Colon (tissue), 2 donors: ENCODE measurements at regions not wholly inside any gene's neighbourhood (a gene's known extent, or its start where the extent isn't known, plus 50 kb on each side); places are given as distances from the start of the nearest gene placed in this dataset.

Source experiments
- FAIRE-seq: peaks from 2 replicates; lab custom pipeline; 2012; peaks lifted over from hg19 to GRCh38; lab: Jason Lieb, UNC
- donor health status: control.
- donor health status: control.

GRCh38 chr2:215712871-215713790, 277.3 kb upstream of the FN1 start:
- no peak for FAIRE-seq

GRCh38 chr2:215712219-215712868, 276.5 kb upstream of the FN1 start:
- no peak for FAIRE-seq

GRCh38 chr2:215711471-215712034, 275.7 kb upstream of the FN1 start:
- no peak for FAIRE-seq

- no peak for FAIRE-seq
Measured at GRCh38 chr2:215707608-215708007, 271.7 kb upstream of the FN1 start.

GRCh38 chr2:215705771-215706361, 270.0 kb upstream of the FN1 start:
- FAIRE-seq, result no peak

- FAIRE-seq, result no peak
Measured at GRCh38 chr2:215705281-215705680, 269.4 kb upstream of the FN1 start.

- no peak for FAIRE-seq
Measured at GRCh38 chr2:215702116-215702902, 266.4 kb upstream of the FN1 start.

GRCh38 chr2:215699700-215700538, 264.1 kb upstream of the FN1 start:
- FAIRE-seq, result no peak

GRCh38 chr2:215699018-215699417, 263.1 kb upstream of the FN1 start:
- FAIRE-seq, result no peak

- FAIRE-seq, result no peak
Measured at GRCh38 chr2:215698566-215698965, 262.7 kb upstream of the FN1 start.

GRCh38 chr2:215697496-215697895, 261.6 kb upstream of the FN1 start:
- FAIRE-seq, result no peak

- FAIRE-seq, result no peak
Measured at GRCh38 chr2:215697003-215697402, 261.1 kb upstream of the FN1 start.

- no peak for FAIRE-seq
Measured at GRCh38 chr2:215695861-215696260, 260.0 kb upstream of the FN1 start.

- FAIRE-seq, result no peak
Measured at GRCh38 chr2:215693999-215694580, 258.2 kb upstream of the FN1 start.

GRCh38 chr2:215693193-215693998, 257.5 kb upstream of the FN1 start:
- no peak for FAIRE-seq

GRCh38 chr2:215692387-215693079, 256.7 kb upstream of the FN1 start:
- no peak for FAIRE-seq

GRCh38 chr2:215691346-215691745, 255.5 kb upstream of the FN1 start:
- no peak for FAIRE-seq

- no peak for FAIRE-seq
Measured at GRCh38 chr2:215687149-215688031, 251.5 kb upstream of the FN1 start.
